ENCODE measurements at regions not wholly inside any gene's neighbourhood (a gene's known extent, or its start where the extent isn't known, plus 50 kb on each side); places are given as distances from the start of the nearest gene placed in this dataset.

GRCh38 chr5:17769277-17769676, 135.0 kb downstream of the TAF11L14 start:
- DNase-seq (ENCODE audit: low read depth), result no peak
- no peak overlapping the region for H3K4me3 ChIP-seq (ENCODE audit: control insufficient read depth, low read depth, low read length)
- TF ChIP-seq CTCF (conservative IDR thresholded peaks at IDR 0.05; ENCODE audit: control insufficient read depth, insufficient read depth, low read depth, low read length), result no peak

- DNase-seq (ENCODE audit: low read depth), result no peak
- no peak for TF ChIP-seq CTCF (conservative IDR thresholded peaks at IDR 0.05; ENCODE audit: control insufficient read depth, insufficient read depth, low read depth, low read length)
- no peak overlapping the region for H3K4me3 ChIP-seq (ENCODE audit: control insufficient read depth, low read depth, low read length)
Measured at GRCh38 chr5:17772232-17772631, 138.0 kb downstream of the TAF11L14 start.

GRCh38 chr5:17785774-17786173, 151.5 kb downstream of the TAF11L14 start:
- TF ChIP-seq CTCF (conservative IDR thresholded peaks at IDR 0.05; ENCODE audit: control insufficient read depth, insufficient read depth, low read depth, low read length), result no peak
- no peak overlapping the region for H3K4me3 ChIP-seq (ENCODE audit: control insufficient read depth, low read depth, low read length)
- no peak for DNase-seq (ENCODE audit: low read depth)

- no peak for DNase-seq (ENCODE audit: low read depth)
- no peak for TF ChIP-seq CTCF (conservative IDR thresholded peaks at IDR 0.05; ENCODE audit: control insufficient read depth, insufficient read depth, low read depth, low read length)
Measured at GRCh38 chr5:17788351-17788750, 154.1 kb downstream of the TAF11L14 start.

GRCh38 chr5:17794201-17794600, 159.9 kb downstream of the TAF11L14 start:
- no peak for TF ChIP-seq CTCF (conservative IDR thresholded peaks at IDR 0.05; ENCODE audit: control insufficient read depth, insufficient read depth, low read depth, low read length)
- no peak overlapping the region for H3K4me3 ChIP-seq (ENCODE audit: control insufficient read depth, low read depth, low read length)
- no peak for DNase-seq (ENCODE audit: low read depth)

More at GRCh38 chr5:17788351-17788750, 154.1 kb downstream of the TAF11L14 start:
- H3K4me3 ChIP-seq (ENCODE audit: control insufficient read depth, low read depth, low read length), result no peak overlapping the region

GRCh38 chr5:17794815-17795214, 160.6 kb downstream of the TAF11L14 start:
- TF ChIP-seq CTCF (conservative IDR thresholded peaks at IDR 0.05; ENCODE audit: control insufficient read depth, insufficient read depth, low read depth, low read length), result no peak
- H3K4me3 ChIP-seq (ENCODE audit: control insufficient read depth, low read depth, low read length), result no peak overlapping the region

GRCh38 chr5:17796142-17796541, 161.9 kb downstream of the TAF11L14 start:
- no peak overlapping the region for H3K4me3 ChIP-seq (ENCODE audit: control insufficient read depth, low read depth, low read length)
- DNase-seq (ENCODE audit: low read depth), result no peak
- no peak for TF ChIP-seq CTCF (conservative IDR thresholded peaks at IDR 0.05; ENCODE audit: control insufficient read depth, insufficient read depth, low read depth, low read length)

More at GRCh38 chr5:17794815-17795214, 160.6 kb downstream of the TAF11L14 start:
- no peak for DNase-seq (ENCODE audit: low read depth)
